22Rv1 (cell line): ENCODE measurements at regions not wholly inside any gene's neighbourhood (a gene's known extent, or its start where the extent isn't known, plus 50 kb on each side); places are given as distances from the start of the nearest gene placed in this dataset.
"Not testable (repeated sequence)": the region's sequence is repeated elsewhere in the genome, so short reads cannot be mapped to it uniquely, and the experiment has no call there.

ENCODE experiments used
- CTCF ChIP-seq: fragments of 450-650 bp; IDR thresholded peaks from 2 replicates; pipeline ENCODE4 v1.5.1; 2017; ENCODE audit warnings: mild to moderate bottlenecking
- ZFX ChIP-seq: fragments of 450-650 bp; IDR thresholded peaks from 2 replicates; pipeline ENCODE4 v1.6.1; 2017; ENCODE audit warnings: antibody characterized with exemption, borderline replicate concordance

- not testable (repeated sequence) for TF ChIP-seq CTCF, ZFX
These were observed 193.1 kb downstream of the MSX2 start for GRCh38 chr5:174917435-174917834.
